Liver (tissue), 3 donors: ENCODE measurements at regions not wholly inside any gene's neighbourhood (a gene's known extent, or its start where the extent isn't known, plus 50 kb on each side); places are given as distances from the start of the nearest gene placed in this dataset.

Experiments used
- CTCF ChIP-seq: fragments of 150-350 bp; IDR thresholded peaks from 2 replicates; pipeline ENCODE4 v1.5.1; 2017; ENCODE audit warnings: improper control_type of control experiment, low read depth, low read length; ENCODE audit not compliant: missing input control
- EGR1 ChIP-seq, 2 donors: IDR thresholded peaks; 2 replicates each; pipeline ENCODE4 v1.6.1; 2016 to 2018; ENCODE audit warnings: antibody characterized with exemption in 2 of 2, low read depth in 2 of 2
- GABPA ChIP-seq, 2 donors: IDR thresholded peaks in 1 of 2; conservative IDR thresholded peaks in 1 of 2; 2 replicates each; pipeline ENCODE4 v1.6.1; 2016; ENCODE audit warnings: antibody characterized with exemption in 2 of 2, mild to moderate bottlenecking in 1 of 2, moderate library complexity in 1 of 2
- JUND ChIP-seq, 2 donors: IDR thresholded peaks; 2 replicates each; pipeline ENCODE4 v1.6.1; 2016; ENCODE audit warnings: antibody characterized with exemption in 2 of 2
- MAX ChIP-seq: IDR thresholded peaks from 2 replicates; pipeline ENCODE4 v1.6.1; 2016; ENCODE audit warnings: antibody characterized with exemption
- RAD21 ChIP-seq, 2 donors: IDR thresholded peaks; 2 replicates each; pipeline ENCODE4 v1.6.1; 2016; ENCODE audit warnings: antibody characterized with exemption in 2 of 2, mild to moderate bottlenecking in 2 of 2
- REST ChIP-seq: IDR thresholded peaks from 2 replicates; pipeline ENCODE4 v1.6.1; 2016; ENCODE audit warnings: antibody characterized with exemption, mild to moderate bottlenecking
- RXRA ChIP-seq, 2 donors: IDR thresholded peaks; 2 replicates each; pipeline ENCODE4 v1.6.1; 2017 to 2018; ENCODE audit warnings: antibody characterized with exemption in 2 of 2, mild to moderate bottlenecking in 1 of 2
- SP1 ChIP-seq: IDR thresholded peaks from 2 replicates; pipeline ENCODE4 v1.6.1; 2018; ENCODE audit warnings: antibody characterized with exemption, mild to moderate bottlenecking
- TAF1 ChIP-seq: conservative IDR thresholded peaks from 2 replicates; pipeline ENCODE4 v1.6.1; 2016; ENCODE audit warnings: antibody characterized with exemption, mild to moderate bottlenecking
- YY1 ChIP-seq: IDR thresholded peaks from 2 replicates; pipeline ENCODE4 v1.6.1; 2016; ENCODE audit warnings: antibody characterized with exemption, mild to moderate bottlenecking
- donor health status: healthy.
- donor health status: healthy.

- no peak for TF ChIP-seq SP1
- no peak for TF ChIP-seq JUND (IDR thresholded peaks at IDR 0.05)
- no peak for TF ChIP-seq CTCF
- TF ChIP-seq RXRA (IDR thresholded peaks at IDR 0.05): no peak
- no peak for TF ChIP-seq GABPA (IDR thresholded peaks at IDR 0.05 in 1 of 2, conservative IDR thresholded peaks at IDR 0.05 in 1 of 2)
- peak; percentile 5 to 21 for TF ChIP-seq RAD21 (IDR thresholded peaks at IDR 0.05)
- no peak for TF ChIP-seq YY1
- TF ChIP-seq EGR1 (IDR thresholded peaks at IDR 0.05; ENCODE audit: low read depth in 2 of 2): no peak
- peak; percentile 13 for TF ChIP-seq MAX
- TF ChIP-seq REST: no peak
- TF ChIP-seq TAF1: no peak
These were observed 1713.2 kb upstream of the FLRT2 start for GRCh38 chr14:83816761-83817160.
